Esophagus squamous epithelium (tissue), 5 donors: ENCODE measurements at regions not wholly inside any gene's neighbourhood (a gene's known extent, or its start where the extent isn't known, plus 50 kb on each side); places are given as distances from the start of the nearest gene placed in this dataset.

ENCODE experiments used
- DNase-seq: peaks from one replicate; lab custom pipeline; 2025; lab: John Stamatoyannopoulos, UW
- H3K27ac ChIP-seq, 4 donors: fragments of 200-600 bp; sonication (generic); one replicate each; pipeline ENCODE4 v1.5.1; 2016 to 2019; ENCODE audit warnings: mild to moderate bottlenecking in 1 of 4
- H3K27me3 ChIP-seq, 4 donors: fragments of 200-600 bp; sonication (generic); 1 replicate in 3 of 4; 2 replicates in 1 of 4; pipeline versions ENCODE4 v1.5.1 to v1.6.0; 2017 to 2021; ENCODE audit warnings: antibody characterized with exemption in 1 of 4
- H3K36me3 ChIP-seq, 3 donors: fragments of 200-600 bp; sonication (generic); one replicate each; pipeline ENCODE4 v1.5.1; 2016 to 2019
- H3K4me1 ChIP-seq, 3 donors: fragments of 200-600 bp; sonication (generic); one replicate each; pipeline ENCODE4 v1.5.1; 2017 to 2019
- H3K4me3 ChIP-seq, 4 donors: fragments of 200-600 bp; sonication (generic); 1 replicate in 3 of 4; 2 replicates in 1 of 4; pipeline ENCODE4 v1.5.1; 2016 to 2019; ENCODE audit warnings: mild to moderate bottlenecking in 2 of 4, moderate library complexity in 1 of 4
- H3K9me3 ChIP-seq, 3 donors: fragments of 200-600 bp; sonication (generic); one replicate each; pipeline ENCODE4 v1.5.1; 2016 to 2019
- POLR2A ChIP-seq, 4 donors: fragments of 450-650 bp; IDR thresholded peaks; one replicate each; pipeline ENCODE4 v1.6.1; 2017; ENCODE audit warnings: antibody characterized with exemption in 4 of 4, mild to moderate bottlenecking in 4 of 4, moderate library complexity in 3 of 4
- WGBS, 2 donors: methylation state at CpG; one replicate each; pipeline ENCODE4 v1.1.5; 2018; 5-methylcytosine and 5-hydroxymethylcytosine counted together
- intact Hi-C: fragments of 100-400 bp; cut with DNase I; formaldehyde crosslinking; loops from one replicate; pipeline ENCODE4 v1.15.0; 2022
- TF ChIP-seq, protein P1 (sequence below), 6 experiments: fragments of 450-650 bp in 4 of 6; fragments of 200-600 bp in 2 of 6; sonication (generic) in 2 of 6; IDR thresholded peaks; one replicate each; pipeline ENCODE4 v1.5.1; 2016 to 2019; ENCODE audit warnings: antibody characterized with exemption in 6 of 6, mild to moderate bottlenecking in 4 of 6, moderate library complexity in 4 of 6
- donor health status: DM: yes; HTN: yes; CAD: no.

DNA sequence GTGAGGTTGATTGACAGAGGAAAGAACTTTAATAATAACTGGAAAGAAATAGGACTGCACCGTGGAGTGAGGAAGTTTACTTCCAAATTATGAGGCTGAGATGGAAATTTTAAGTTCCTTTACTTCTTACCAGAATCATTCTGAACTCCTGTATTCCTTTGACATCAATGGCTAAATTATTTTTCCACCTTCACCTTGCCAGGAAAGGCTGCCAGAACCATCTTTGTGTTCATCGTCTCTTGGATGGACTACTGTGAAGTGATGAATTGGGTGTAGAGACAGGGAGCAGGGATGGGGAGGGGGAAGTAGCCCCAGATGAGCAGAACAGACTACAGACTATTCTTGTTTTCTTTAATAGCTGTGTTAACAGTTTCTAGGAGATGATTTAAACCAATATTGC lies 102.1 kb upstream of the CEP162 start:
- no peaks in the 10 kb centered on the region for H3K9me3 ChIP-seq
- H3K27ac ChIP-seq, result no peak overlapping the region
- H3K4me3 ChIP-seq, result no peak overlapping the region
- intact Hi-C loops, result no loop called here
- H3K4me1 ChIP-seq, result no peaks in the 10 kb centered on the region
- H3K27me3 ChIP-seq, result no peaks in the 10 kb centered on the region
- TF ChIP-seq POLR2A (IDR thresholded peaks at IDR 0.05), result no peak
- TF ChIP-seq, protein P1, sequence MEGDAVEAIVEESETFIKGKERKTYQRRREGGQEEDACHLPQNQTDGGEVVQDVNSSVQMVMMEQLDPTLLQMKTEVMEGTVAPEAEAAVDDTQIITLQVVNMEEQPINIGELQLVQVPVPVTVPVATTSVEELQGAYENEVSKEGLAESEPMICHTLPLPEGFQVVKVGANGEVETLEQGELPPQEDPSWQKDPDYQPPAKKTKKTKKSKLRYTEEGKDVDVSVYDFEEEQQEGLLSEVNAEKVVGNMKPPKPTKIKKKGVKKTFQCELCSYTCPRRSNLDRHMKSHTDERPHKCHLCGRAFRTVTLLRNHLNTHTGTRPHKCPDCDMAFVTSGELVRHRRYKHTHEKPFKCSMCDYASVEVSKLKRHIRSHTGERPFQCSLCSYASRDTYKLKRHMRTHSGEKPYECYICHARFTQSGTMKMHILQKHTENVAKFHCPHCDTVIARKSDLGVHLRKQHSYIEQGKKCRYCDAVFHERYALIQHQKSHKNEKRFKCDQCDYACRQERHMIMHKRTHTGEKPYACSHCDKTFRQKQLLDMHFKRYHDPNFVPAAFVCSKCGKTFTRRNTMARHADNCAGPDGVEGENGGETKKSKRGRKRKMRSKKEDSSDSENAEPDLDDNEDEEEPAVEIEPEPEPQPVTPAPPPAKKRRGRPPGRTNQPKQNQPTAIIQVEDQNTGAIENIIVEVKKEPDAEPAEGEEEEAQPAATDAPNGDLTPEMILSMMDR (IDR thresholded peaks at IDR 0.05), result no peak
- 30 to 33% methylated on average over 2 of the region's 2 CpGs for WGBS, 2 donors
- DNase-seq, result no peak
- H3K36me3 ChIP-seq, result no peaks in the 10 kb centered on the region

DNA sequence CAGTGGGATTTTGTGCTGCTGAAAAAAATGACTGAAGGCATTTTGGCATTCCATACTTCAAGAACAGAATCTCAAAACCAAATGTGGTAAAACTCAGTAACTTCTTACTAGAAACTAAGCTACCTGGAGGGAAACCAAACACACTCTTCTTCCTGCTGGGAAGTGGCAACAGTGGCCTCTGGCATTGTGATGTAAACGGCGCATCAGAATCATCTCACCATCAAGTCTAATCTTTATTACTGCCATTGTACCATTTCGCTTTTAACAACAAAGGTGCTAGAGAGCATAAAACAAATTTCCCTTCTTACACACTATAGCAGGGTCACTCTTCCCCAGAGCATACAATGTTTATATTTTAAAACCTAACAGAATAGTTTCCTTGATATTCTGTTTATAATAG lies 101.6 kb upstream of the CEP162 start:
- WGBS, 2 donors, result 31 to 49% methylated on average over 3 of the region's 3 CpGs
- intact Hi-C loops, result no loop called here
- TF ChIP-seq, protein P1 (IDR thresholded peaks at IDR 0.05), result no peak
- TF ChIP-seq POLR2A (IDR thresholded peaks at IDR 0.05), result no peak
- Histone ChIP-seq H3K27ac (no peak overlapping the region), H3K27me3 (no peaks in the 10 kb centered on the region), H3K4me1 (no peaks in the 10 kb centered on the region), H3K36me3 (no peaks in the 10 kb centered on the region), H3K9me3 (no peaks in the 10 kb centered on the region), H3K4me3 (no peak overlapping the region)
- DNase-seq, result no peak

DNA sequence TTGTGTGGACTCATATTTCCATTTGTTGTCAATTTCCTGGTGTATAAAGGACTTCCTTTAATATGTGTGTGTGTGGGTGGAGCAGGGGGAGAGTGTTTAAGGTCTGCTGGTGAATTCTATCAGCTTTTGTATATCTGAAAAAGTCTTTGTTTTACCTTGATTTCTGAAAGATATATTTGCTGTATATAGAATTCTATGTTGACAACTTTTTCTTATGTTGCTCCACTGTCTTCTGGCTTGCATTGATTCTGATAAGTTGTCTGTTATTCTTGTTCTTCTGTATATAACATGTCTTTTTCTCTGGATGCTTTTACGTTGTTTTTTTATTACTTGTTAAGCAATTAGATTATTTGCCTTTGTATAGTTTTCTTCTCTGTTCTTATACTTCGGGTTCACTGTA lies 90.0 kb upstream of the CEP162 start:
- DNase-seq, result no peak
- no peaks in the 10 kb centered on the region for H3K4me1 ChIP-seq
- H3K4me3 ChIP-seq, result no peak overlapping the region
- 55 to 68% methylated on average over 2 of the region's 2 CpGs for WGBS, 2 donors
- H3K27ac ChIP-seq, result no peak overlapping the region
- intact Hi-C loops, result no loop called here
- no peaks in the 10 kb centered on the region for H3K27me3 ChIP-seq
- no peak for TF ChIP-seq POLR2A (IDR thresholded peaks at IDR 0.05)
- TF ChIP-seq, protein P1 (IDR thresholded peaks at IDR 0.05), result no peak
- H3K9me3 ChIP-seq, result no peaks in the 10 kb centered on the region
- H3K36me3 ChIP-seq, result no peaks in the 10 kb centered on the region

DNA sequence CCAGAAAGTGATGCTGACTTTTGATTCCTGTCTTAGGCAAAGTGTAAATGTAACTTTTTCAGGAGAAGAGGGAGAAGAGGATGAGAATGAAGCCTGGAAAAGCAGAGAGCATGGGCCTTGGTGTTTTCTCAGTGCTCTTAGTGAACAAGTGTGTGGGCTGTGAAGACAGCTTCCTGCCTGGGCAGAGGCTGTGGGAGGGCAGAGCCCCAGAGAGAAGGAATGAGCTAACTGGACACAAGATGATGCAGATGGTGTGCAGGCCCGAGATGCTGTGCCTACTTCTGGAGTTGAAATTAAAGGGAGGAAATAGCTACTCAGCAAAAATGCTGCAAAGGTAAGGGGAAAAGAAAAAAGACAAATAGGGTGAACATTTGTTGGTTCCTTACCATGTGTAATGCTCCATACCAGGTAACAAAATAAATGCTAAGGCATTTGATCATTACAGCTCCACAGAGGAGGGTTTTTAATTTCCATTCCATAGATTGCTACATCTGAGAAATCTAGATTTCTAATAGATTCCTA lies 87.0 kb upstream of the CEP162 start:
- intact Hi-C loops, result no loop called here
- Histone ChIP-seq H3K9me3 (no peaks in the 10 kb centered on the region), H3K27ac (no peak overlapping the region), H3K4me3 (no peak overlapping the region), H3K27me3 (no peaks in the 10 kb centered on the region), H3K36me3 (no peaks in the 10 kb centered on the region), H3K4me1 (no peaks in the 10 kb centered on the region)
- DNase-seq, result no peak
- TF ChIP-seq, protein P1 (IDR thresholded peaks at IDR 0.05), result no peak
- TF ChIP-seq POLR2A (IDR thresholded peaks at IDR 0.05), result no peak
- WGBS, 2 donors, result 19 to 44% methylated on average over 1 of the region's 1 CpG

DNA sequence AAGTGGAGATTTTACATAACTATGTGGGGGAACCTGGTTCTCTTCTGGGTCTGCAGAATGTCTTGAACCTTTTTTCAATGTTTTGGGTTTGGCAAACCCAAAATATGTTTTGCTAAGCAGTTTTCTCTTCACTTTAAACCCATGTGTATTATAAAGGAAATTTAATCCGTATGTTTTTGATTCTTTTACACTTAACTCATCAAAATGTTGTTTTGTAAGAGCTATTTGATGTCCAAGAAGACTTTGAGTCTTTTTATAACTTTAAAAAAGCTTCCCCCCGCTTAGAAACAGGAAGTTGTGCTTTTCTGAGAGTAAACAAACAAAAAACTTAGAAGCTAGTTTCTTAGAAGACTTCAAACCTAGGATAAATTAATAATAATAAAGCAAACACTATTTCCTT lies 81.9 kb upstream of the CEP162 start:
- intact Hi-C loops, result no loop called here
- no peak for DNase-seq
- Histone ChIP-seq H3K27ac (no peak overlapping the region), H3K4me3 (no peak overlapping the region), H3K4me1 (no peaks in the 10 kb centered on the region), H3K9me3 (no peaks in the 10 kb centered on the region), H3K36me3 (no peaks in the 10 kb centered on the region), H3K27me3 (no peaks in the 10 kb centered on the region)
- WGBS, 2 donors, result 30 to 32% methylated on average over 2 of the region's 2 CpGs
- TF ChIP-seq, protein P1 (IDR thresholded peaks at IDR 0.05), result no peak
- TF ChIP-seq POLR2A (IDR thresholded peaks at IDR 0.05), result no peak
